HG03520 (cell line): ENCODE measurements at regions not wholly inside any gene's neighbourhood (a gene's known extent, or its start where the extent isn't known, plus 50 kb on each side); places are given as distances from the start of the nearest gene placed in this dataset.
"Not testable (repeated sequence)": the region's sequence is repeated elsewhere in the genome, so short reads cannot be mapped to it uniquely, and the experiment has no call there.

Source experiments
- ATAC-seq: cut with Tn5 transposase; IDR thresholded peaks from one replicate; pipeline ENCODE4 v1.9.1; 2021; ENCODE audit warnings: mild to moderate bottlenecking, moderate library complexity; ENCODE audit not compliant: unreplicated experiment

- ATAC-seq: no peak
Observed at GRCh38 chr16:60199150-60199549, 1465.0 kb upstream of the GOT2 start.

DNA sequence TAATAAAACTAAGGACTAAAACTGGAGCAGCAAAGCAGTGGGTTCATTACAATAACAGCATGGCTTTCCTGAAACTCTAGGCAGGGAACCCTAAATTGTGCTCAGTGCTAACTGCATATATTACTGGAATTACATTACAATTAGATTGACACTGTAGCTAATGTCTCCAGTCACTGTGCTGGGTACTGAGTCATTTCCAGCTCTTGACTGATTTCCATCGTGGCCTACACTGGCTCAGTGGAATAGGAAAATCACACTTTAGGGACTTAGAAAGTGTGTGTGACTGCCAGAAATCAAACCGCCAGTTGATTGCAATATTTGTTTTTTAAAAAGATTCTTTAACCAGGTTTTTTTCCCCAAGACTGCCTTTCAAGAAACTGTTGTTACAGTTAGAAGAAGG is 1447.4 kb upstream of the GOT2 start:
- ATAC-seq: no peak

DNA sequence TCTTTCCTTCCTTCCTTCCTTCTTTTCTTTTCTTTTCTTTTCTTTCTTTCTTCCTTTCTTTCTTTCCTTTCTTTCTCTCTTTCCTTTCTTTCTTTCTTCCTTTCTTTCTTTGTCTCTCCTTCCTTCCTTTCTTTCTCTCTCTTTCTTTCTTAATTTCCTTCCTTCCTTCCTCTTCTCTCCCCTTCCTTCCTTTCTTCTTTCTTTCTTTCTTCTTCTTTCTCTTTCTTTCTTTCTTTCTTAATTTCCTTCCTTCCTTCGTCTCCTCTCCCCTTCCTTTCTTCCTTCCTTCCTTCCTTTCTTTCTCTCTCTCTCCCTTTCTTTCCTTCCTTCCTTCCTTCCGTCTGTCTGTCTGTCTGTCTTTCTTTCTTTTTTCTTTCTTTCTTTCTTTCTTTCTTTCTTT is 1446.5 kb upstream of the GOT2 start:
- ATAC-seq: no peak

DNA sequence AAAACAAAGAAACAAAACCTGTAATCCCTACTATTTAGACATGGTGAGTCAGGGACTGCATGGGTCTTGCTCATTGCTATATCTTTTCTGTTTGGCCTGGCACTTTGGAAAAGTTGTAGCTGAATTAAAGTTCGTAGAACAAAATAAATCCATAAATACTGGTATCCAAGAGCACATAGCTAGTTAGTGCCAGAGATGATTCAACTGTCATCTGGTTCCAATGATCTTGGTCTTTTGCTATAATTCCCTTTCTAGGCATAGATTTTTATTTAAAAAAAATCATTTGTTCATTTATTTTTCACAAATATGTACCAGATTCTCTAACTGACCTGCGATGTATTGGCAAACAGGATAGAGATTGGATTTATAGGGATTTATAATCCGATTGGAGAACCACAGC is 1436.1 kb upstream of the GOT2 start:
- no peak for ATAC-seq

DNA sequence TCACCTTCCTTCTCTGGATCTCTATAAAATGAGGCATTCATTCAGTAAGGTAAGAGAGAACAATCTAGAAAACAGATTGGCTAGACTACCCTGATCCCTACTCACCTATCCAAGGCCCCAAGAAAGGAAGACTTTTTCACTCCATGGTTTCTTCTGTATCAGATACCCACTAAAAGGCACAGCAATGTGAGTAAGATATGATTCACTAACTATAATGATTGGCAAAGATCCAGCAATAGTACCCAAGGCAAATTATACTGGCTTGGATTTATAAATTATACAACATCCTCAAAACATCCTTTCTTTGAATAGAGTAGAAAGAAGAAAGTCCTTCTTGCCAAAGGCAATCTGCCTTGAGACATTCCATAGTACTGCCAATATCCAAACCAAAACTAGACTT is 1432.0 kb upstream of the GOT2 start:
- no peak for ATAC-seq

DNA sequence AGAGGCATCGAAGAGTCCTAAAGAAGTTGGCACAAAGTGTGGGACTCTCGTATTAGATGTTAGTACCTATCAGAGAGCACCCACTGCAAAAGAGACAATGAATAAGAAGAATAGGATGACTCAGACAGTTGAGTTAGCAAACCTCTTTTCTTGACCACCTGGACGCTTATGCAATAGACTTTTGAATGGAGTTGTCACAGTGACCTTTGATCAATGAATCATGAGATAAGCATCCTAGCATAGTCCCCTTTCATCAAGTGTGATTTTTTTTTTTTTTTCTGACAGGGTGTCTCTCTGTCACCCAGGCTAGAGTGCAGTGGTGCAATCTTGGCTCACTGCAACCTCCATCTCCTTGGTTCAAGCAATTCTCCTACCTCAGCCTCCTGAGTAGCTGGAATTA is 1417.9 kb upstream of the GOT2 start:
- no peak for ATAC-seq

DNA sequence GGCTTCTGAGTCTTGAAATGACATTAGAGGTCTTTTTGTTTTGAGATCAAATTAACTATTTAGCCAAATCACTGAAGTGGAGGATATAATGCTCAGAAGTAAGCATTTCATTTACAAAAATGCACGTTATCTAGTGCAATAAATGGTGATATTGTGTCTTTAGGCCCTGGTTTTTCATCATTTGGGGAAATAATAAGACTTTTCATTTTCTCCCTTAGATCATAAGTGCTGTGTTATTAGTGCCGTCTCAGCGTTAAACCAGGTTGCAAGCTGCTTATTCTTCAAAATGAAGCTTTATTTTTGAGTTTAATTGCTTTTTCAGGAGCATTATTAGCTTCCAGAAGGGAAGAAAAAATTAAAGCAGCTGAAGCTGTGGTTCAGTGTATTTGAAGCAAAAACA is 1416.8 kb upstream of the GOT2 start:
- ATAC-seq: no peak

DNA sequence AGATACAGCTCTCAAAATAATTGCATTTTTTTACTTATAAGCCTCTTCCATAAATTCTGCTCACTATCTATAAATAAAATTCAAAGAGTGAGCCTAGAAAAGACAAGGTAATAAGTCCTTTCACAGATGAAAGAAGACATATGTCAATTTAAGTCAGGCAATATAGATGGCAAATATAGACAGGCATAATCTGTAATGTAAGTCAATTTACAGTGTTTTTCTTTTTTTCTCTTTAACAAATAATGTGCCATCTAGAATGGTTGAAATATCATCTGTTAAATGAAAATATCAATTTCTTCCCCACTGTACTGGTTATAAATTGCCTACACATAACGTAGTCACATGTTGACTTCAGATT is 1409.2 kb upstream of the GOT2 start:
- ATAC-seq: no peak

DNA sequence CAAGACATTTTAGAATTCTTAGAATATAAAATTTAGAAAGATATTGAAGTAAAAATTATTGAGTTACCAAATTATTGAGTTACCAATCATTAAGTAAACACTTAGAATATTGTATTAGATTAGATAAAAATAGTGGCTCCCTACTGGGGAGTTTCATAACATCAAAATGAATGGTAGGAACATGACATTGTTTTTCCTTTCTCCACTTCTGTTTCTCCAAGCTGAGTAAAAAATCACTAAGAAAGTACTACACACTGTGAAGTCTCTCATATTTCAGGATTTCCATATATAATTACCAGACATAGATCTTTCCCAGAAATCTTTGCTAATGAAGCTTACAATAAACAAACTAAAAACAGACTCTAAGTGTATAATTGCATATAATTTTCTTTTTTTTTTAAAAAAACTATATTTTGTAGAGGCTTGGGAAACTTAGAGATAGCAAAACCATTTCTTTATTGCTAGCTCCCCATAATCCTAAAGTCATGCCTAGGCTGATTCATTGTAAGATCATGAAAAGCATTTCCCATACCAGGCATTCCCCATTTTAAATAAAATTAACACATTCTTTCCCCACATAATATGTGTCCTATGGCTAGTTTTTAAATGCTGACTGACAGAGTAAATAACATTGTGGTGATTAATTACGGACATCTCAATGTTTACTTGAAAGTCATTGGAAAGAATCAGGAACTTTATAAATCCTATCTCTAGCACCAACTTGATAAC is 1408.7 kb upstream of the GOT2 start:
- no peak for ATAC-seq

DNA sequence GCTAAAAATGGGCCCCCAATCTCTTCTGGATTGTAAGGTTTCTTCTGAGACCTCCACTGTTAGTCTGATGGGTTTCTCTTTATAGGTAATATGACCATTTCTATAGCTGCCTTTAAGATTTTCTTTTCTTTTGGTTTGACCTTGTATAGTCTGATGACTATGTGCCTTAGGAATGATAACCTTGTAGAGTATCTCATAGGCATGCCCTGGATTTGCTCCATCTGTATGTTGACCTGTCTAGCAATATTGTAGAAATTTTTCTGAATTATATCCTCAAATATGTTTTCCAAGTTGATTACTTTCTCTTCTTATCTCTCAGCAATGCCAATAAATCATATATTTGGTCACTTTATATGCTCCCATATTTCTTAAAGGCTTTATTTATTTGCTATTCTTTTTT is 1403.8 kb upstream of the GOT2 start:
- no peak for ATAC-seq

DNA sequence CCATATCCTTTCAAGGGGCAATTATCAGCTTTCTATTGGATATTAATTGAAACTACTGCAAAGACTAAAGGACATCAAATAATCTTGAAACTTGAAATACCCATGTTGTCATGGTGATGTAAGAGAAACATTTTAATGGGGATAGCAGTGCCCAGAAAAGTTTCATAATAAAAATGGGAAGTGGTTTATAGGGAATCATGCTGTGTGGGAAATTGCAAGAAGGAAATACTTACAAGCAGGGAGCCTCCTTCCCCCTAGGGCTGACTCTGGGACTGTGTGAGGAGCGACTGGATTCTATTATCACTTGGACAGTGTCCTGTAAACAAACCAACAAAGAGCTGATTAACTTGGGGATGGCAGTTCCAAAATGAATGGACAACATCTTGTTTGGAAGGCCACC is 1393.1 kb upstream of the GOT2 start:
- no peak for ATAC-seq

GRCh38 chr16:60126115-60126514 is 1392.0 kb upstream of the GOT2 start:
- ATAC-seq: not testable (repeated sequence)

GRCh38 chr16:60123392-60124023 is 1389.4 kb upstream of the GOT2 start:
- ATAC-seq: no peak

DNA sequence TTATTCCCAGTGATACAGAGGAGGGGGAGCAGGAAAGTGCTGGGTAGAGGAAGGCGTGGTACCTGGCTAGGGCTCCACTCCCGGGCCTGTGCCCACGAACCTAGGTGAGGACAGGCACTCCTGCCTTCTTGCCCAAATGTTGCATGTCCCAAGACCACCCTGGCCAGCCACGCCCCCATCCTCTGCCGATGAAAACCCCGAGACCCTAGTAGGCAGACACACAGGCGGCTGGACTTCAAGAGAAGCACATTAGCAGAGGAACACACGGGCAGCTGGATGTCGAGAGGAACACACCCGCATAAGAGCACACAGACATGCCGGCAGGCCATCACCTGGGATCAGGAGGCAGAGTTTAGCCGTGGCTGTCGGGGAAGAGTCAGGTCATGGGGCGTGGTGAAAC is 1386.5 kb upstream of the GOT2 start:
- no peak for ATAC-seq

GRCh38 chr16:60110531-60110930 is 1376.4 kb upstream of the GOT2 start:
- ATAC-seq: no peak

GRCh38 chr16:60107871-60108270 is 1373.8 kb upstream of the GOT2 start:
- ATAC-seq: no peak

DNA sequence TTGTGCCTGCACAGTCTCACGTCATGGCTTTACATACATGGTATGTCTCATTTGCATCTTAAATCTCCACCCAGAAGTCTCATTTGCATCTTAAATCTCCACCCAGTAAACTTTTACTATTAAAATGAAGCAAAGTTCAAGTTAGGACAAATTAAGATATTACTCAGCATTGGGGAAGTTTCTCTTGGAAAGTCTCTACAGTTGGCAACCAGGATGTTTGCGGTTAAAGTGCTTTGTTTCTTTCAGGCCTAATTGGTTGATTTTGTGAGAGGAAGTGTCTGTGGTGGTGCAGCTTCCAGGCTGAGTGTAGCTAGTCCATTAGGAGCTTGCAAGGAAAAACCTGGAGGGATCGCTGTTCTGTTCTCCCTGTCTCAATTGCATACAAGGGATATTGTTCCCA is 1373.3 kb upstream of the GOT2 start:
- no peak for ATAC-seq

DNA sequence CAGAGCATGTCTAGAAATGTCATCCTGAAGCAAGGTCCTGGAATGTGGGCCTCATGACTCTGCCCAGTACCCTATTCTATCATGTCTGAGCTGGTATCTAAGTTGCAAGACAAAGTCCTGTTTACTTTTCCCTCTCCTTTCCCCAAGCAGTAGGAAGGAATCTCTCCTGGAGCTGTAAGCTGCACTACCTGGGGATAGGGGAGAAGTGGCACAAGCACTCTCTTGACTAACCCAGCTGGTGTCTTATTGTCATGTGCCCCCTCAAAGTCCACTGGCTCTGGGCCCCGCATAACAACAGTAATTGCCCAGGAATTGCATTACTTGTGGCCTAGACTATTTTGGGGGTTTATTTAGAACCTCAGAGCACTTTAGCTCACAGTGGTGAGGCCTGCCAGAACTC is 1366.3 kb upstream of the GOT2 start:
- no peak for ATAC-seq

DNA sequence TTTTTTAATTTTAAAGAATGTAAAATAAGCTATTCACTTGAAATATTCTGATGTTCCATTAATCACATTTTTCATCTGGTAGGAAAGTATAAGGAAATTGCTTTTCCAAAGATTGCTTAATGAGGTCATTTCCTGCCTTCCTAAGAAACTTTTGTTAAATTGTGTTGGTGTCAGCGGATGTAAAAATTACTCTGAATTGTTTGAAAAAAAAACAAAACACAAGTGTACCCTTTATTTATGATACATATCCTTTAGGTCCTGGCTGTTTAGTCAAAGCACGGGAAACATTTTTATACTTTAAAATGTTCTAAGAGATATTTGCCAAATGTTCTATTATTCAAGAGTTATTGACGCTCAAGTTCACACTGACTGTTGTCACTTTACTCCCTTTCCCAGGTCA is 1357.4 kb upstream of the GOT2 start:
- ATAC-seq: no peak

- ATAC-seq: no peak
Observed at GRCh38 chr16:60091071-60091470, 1357.0 kb upstream of the GOT2 start.

DNA sequence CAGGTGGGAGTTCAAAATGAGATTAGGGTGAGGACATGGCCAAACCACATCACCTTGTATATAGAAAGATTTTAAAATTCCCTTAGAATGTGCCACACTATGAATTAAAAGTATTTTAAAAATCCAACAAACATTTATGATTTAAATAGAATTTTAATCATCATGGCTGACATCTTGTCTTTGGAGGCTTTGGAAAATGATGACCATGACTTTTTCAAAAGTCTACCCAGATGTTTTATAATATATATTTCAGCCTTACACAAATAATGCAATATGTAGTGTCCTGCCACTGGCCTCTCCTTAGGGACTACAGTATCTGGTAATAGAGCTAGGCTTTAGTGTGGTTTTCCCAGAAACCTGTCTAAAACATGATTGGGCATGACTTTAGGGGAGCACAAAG is 1353.4 kb upstream of the GOT2 start:
- ATAC-seq: no peak

DNA sequence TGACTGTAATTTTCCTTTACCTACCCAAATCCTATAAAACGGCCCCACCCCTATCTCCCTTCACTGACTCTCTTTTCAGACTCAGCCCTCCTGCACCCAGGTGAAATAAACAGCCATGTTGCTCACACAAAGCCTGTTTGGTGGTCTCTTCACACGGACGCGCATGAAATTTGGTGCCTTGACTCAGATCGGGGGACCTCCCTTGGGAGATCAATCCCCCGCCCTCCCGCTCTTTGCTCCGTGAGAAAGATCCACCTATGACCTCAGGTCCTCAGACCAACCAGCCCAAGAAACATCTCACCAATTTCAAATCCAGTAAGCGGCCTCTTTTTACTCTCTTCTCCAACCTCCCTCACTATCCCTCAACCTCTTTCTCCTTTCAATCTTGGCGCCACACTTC is 1344.7 kb upstream of the GOT2 start:
- ATAC-seq: not testable (repeated sequence)

DNA sequence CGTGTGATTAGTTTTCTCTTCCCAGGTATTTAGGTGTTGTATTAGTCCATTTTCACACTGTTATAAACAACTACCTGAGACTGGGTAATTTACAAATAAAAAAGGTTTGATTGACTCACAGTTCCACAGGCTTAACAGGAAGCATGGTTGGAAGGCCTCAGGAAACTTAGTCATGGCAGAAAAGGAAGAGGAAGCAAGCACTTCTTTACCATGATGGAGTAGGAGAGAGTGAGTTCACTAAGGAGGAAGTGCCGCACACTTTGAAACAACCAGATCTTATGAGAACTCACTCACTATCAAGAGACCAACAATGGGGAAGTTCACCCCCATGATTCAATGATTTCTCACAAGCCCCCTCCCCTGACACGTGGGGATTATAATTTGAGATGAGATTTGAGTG is 1343.7 kb upstream of the GOT2 start:
- ATAC-seq: no peak
